HG02884 (cell line): ENCODE measurements at regions not wholly inside any gene's neighbourhood (a gene's known extent, or its start where the extent isn't known, plus 50 kb on each side); places are given as distances from the start of the nearest gene placed in this dataset.
"Not testable (repeated sequence)": the region's sequence is repeated elsewhere in the genome, so short reads cannot be mapped to it uniquely, and the experiment has no call there.

Experiments
- ATAC-seq: cut with Tn5 transposase; IDR thresholded peaks from one replicate; pipeline ENCODE4 v1.9.1; 2021; ENCODE audit warnings: mild to moderate bottlenecking, moderate library complexity; ENCODE audit not compliant: unreplicated experiment

- not testable (repeated sequence) for ATAC-seq
These were observed 120.6 kb upstream of the TPTE start for GRCh38 chr21:10400622-10401361.

GRCh38 chr21:10402461-10402860 lies 118.9 kb upstream of the TPTE start:
- ATAC-seq, result not testable (repeated sequence)

GRCh38 chr21:10405331-10405730 lies 116.1 kb upstream of the TPTE start:
- ATAC-seq, result not testable (repeated sequence)

GRCh38 chr21:10409786-10410185 lies 111.6 kb upstream of the TPTE start:
- ATAC-seq, result not testable (repeated sequence)

GRCh38 chr21:10410354-10410929 lies 110.9 kb upstream of the TPTE start:
- not testable (repeated sequence) for ATAC-seq

- not testable (repeated sequence) for ATAC-seq
These were observed 109.4 kb upstream of the TPTE start for GRCh38 chr21:10411776-10412526.

GRCh38 chr21:10412928-10413246 lies 108.5 kb upstream of the TPTE start:
- not testable (repeated sequence) for ATAC-seq

GRCh38 chr21:10413247-10414120 lies 107.9 kb upstream of the TPTE start:
- ATAC-seq, result not testable (repeated sequence)

GRCh38 chr21:10414121-10414924 lies 107.1 kb upstream of the TPTE start:
- not testable (repeated sequence) for ATAC-seq

- ATAC-seq, result not testable (repeated sequence)
These were observed 106.5 kb upstream of the TPTE start for GRCh38 chr21:10414925-10415254.

- ATAC-seq, result not testable (repeated sequence)
These were observed 105.9 kb upstream of the TPTE start for GRCh38 chr21:10415456-10415855.

GRCh38 chr21:10415859-10416258 lies 105.5 kb upstream of the TPTE start:
- not testable (repeated sequence) for ATAC-seq

- not testable (repeated sequence) for ATAC-seq
These were observed 104.5 kb upstream of the TPTE start for GRCh38 chr21:10416691-10417447.

- ATAC-seq, result not testable (repeated sequence)
These were observed 103.8 kb upstream of the TPTE start for GRCh38 chr21:10417551-10418002.

- ATAC-seq, result not testable (repeated sequence)
These were observed 102.9 kb upstream of the TPTE start for GRCh38 chr21:10418250-10419048.

GRCh38 chr21:10421199-10421598 lies 100.2 kb upstream of the TPTE start:
- not testable (repeated sequence) for ATAC-seq

GRCh38 chr21:10421601-10422000 lies 99.8 kb upstream of the TPTE start:
- not testable (repeated sequence) for ATAC-seq

- ATAC-seq, result not testable (repeated sequence)
These were observed 97.1 kb upstream of the TPTE start for GRCh38 chr21:10424097-10424886.
